Neural progenitor cell (in vitro differentiated cells): ENCODE measurements at regions not wholly inside any gene's neighbourhood (a gene's known extent, or its start where the extent isn't known, plus 50 kb on each side); places are given as distances from the start of the nearest gene placed in this dataset.

Experiments
- CTCF ChIP-seq: fragments of 200-600 bp; sonication (generic); IDR thresholded peaks from 2 replicates; pipeline ENCODE4 v1.5.1; 2017; ENCODE audit warnings: antibody characterized with exemption, mild to moderate bottlenecking
- EZH2 ChIP-seq: fragments of 200-600 bp; sonication (generic); IDR thresholded peaks from 2 replicates; pipeline ENCODE4 v1.6.1; 2017; ENCODE audit warnings: antibody characterized with exemption, mild to moderate bottlenecking, moderate library complexity
- EZH2phosphoT487 ChIP-seq: fragments of 200-600 bp; sonication (generic); IDR thresholded peaks from 2 replicates; pipeline ENCODE4 v1.6.1; 2017; ENCODE audit warnings: antibody characterized with exemption

DNA sequence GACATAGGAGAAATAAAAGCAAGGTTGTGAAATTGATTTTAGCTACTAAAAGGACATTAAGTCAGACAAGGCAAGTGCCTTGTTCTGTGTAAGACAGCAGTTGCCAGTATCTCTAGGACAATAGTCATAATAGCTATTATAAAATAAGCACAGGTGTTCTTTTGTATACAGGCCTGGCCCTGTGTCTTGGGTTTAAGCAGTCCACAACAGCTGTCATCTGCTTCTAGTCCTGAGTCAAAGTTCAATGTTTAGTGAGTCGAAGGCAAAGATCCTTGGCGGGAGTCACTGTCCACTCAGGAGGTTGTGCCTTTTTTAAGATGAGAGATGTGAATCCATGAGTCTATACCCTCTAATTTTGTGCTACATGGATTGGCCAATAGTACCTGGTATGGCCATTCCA, 79.5 kb downstream of the SC5D start:
- TF ChIP-seq CTCF (no peak), EZH2 (no peak), EZH2phosphoT487 (no peak)
